Uterus (tissue), 3 donors: ENCODE measurements at regions not wholly inside any gene's neighbourhood (a gene's known extent, or its start where the extent isn't known, plus 50 kb on each side); places are given as distances from the start of the nearest gene placed in this dataset.
"Not testable (repeated sequence)": the region's sequence is repeated elsewhere in the genome, so short reads cannot be mapped to it uniquely, and the experiment has no call there.

ENCODE experiments used
- DNase-seq, 2 donors: peaks; one replicate each; pipeline ENCODE4 v3.0.0-alpha.2; 2019 to 2020
- H3K27ac ChIP-seq, 2 donors: fragments of 200-600 bp; sonication (generic); 1 replicate in 1 of 2; 2 replicates in 1 of 2; pipeline ENCODE4 v1.5.1; 2016 to 2018
- H3K27me3 ChIP-seq, 2 donors: fragments of 200-600 bp; sonication (generic); one replicate each; pipeline ENCODE4 v1.5.1; 2018 to 2019; ENCODE audit warnings: control low read depth in 1 of 2
- H3K36me3 ChIP-seq, 2 donors: fragments of 200-600 bp; sonication (generic); one replicate each; pipeline ENCODE4 v1.5.1; 2019; ENCODE audit warnings: control low read depth in 1 of 2
- H3K4me1 ChIP-seq, 2 donors: fragments of 200-600 bp; sonication (generic); one replicate each; pipeline ENCODE4 v1.5.1; 2018 to 2019; ENCODE audit warnings: control low read depth in 1 of 2
- H3K4me3 ChIP-seq, 2 donors: fragments of 200-600 bp; sonication (generic); 1 replicate in 1 of 2; 2 replicates in 1 of 2; pipeline ENCODE4 v1.5.1; 2018 to 2019; ENCODE audit warnings: mild to moderate bottlenecking in 1 of 2
- H3K9me3 ChIP-seq, 2 donors: fragments of 200-600 bp; sonication (generic); one replicate each; pipeline ENCODE4 v1.5.1; 2019; ENCODE audit warnings: control low read depth in 1 of 2
- POLR2A ChIP-seq, 2 donors: fragments of 450-650 bp; IDR thresholded peaks; one replicate each; pipeline ENCODE4 v1.6.1; 2016; ENCODE audit warnings: antibody characterized with exemption in 2 of 2, mild to moderate bottlenecking in 1 of 2, moderate library complexity in 1 of 2
- intact Hi-C: fragments of 100-400 bp; cut with DNase I; formaldehyde crosslinking; loops from one replicate; pipeline ENCODE4 v1.15.1; 2023; ENCODE audit warnings: low total_unique reads
- TF ChIP-seq, protein P1 (sequence below), 4 experiments: fragments of 200-600 bp in 2 of 4; fragments of 450-650 bp in 2 of 4; sonication (generic) in 2 of 4; IDR thresholded peaks; one replicate each; pipeline ENCODE4 v1.5.1; 2016 to 2019; ENCODE audit warnings: antibody characterized with exemption in 4 of 4, mild to moderate bottlenecking in 2 of 4, moderate library complexity in 1 of 4
- donor health status: DM: yes; HTN: yes; CAD: no.

DNA sequence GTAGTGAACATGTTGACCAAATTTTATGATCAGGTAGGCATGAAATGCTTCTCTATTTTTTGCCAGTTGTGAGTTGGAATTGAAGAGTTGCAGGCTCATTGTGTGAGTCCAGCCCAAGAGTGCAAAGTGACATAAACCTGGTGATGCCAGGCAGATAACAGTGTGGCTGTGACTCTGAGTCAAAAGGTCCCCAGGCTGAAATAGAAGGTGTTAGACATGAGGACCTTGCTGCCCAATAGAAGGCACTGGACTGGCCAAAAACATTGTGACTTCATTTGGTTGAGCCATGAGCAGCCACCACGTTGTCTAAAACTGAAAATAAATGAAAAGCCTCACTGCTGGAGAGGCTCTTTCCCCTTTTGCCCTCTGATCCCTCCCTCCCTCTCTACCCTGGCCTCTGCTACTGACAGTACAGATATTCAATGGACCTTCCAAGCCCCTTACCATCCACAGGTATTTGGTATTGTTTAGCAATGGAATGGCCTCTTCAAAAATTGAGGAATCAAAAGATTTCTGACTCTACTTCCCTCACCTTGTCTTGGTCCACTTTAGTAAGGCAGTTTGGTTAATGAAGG is 67.8 kb upstream of the ABCD3 start:
- intact Hi-C loops: no loop called here
- DNase-seq: no peak
- no peak overlapping the region for H3K4me3 ChIP-seq
- no peak overlapping the region for H3K27ac ChIP-seq
- TF ChIP-seq, protein P1, sequence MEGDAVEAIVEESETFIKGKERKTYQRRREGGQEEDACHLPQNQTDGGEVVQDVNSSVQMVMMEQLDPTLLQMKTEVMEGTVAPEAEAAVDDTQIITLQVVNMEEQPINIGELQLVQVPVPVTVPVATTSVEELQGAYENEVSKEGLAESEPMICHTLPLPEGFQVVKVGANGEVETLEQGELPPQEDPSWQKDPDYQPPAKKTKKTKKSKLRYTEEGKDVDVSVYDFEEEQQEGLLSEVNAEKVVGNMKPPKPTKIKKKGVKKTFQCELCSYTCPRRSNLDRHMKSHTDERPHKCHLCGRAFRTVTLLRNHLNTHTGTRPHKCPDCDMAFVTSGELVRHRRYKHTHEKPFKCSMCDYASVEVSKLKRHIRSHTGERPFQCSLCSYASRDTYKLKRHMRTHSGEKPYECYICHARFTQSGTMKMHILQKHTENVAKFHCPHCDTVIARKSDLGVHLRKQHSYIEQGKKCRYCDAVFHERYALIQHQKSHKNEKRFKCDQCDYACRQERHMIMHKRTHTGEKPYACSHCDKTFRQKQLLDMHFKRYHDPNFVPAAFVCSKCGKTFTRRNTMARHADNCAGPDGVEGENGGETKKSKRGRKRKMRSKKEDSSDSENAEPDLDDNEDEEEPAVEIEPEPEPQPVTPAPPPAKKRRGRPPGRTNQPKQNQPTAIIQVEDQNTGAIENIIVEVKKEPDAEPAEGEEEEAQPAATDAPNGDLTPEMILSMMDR (IDR thresholded peaks at IDR 0.05): no peak
- TF ChIP-seq POLR2A (IDR thresholded peaks at IDR 0.05): no peak
- H3K27me3 ChIP-seq: no peaks in the 10 kb centered on the region
- no peaks in the 10 kb centered on the region for H3K9me3 ChIP-seq
- no peaks in the 10 kb centered on the region for H3K4me1 ChIP-seq
- no peaks in the 10 kb centered on the region for H3K36me3 ChIP-seq

DNA sequence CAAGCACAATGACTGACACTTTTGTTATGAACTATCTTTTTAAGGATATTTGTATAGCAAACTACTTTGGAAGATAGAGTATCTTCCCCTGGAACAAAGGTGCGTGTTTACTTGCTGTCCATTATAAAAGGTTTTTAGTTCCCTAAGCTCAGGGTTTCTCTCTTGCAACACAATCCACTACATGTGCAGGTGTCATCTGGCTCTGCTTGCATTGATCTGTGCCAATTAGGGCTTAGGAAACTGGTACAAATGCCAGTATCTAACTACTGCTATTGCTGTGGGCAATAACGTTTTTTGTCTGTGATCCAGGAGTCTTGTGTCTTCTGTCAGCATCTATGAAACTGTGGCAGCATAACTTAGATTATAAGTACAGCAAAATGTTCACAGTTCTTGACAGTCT is 68.3 kb upstream of the ABCD3 start:
- intact Hi-C loops: no loop called here
- no peaks in the 10 kb centered on the region for H3K27me3 ChIP-seq
- H3K36me3 ChIP-seq: no peaks in the 10 kb centered on the region
- H3K4me1 ChIP-seq: no peaks in the 10 kb centered on the region
- no peak overlapping the region for H3K4me3 ChIP-seq
- no peak for DNase-seq
- H3K9me3 ChIP-seq: no peaks in the 10 kb centered on the region
- TF ChIP-seq, protein P1 (IDR thresholded peaks at IDR 0.05): no peak
- TF ChIP-seq POLR2A (IDR thresholded peaks at IDR 0.05): no peak
- H3K27ac ChIP-seq: no peak overlapping the region

DNA sequence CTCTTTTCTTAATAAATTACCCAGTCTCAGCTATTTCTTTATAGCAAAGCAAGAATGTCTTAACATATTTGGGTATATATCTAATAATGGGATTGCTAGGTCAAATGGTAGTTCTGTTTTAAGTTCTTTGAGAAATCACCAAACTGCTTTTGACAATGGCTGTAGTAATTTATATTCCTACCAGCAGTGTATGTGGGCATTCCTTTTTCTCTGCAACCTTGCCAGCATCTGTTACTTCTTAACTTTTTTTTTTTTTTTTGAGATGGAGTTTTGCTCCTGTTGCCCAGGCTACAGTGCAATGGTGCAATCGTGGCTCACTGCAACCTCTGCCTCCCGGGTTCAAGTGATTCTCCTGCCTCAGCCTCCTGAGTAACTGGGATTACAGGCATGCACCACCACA is 69.8 kb upstream of the ABCD3 start:
- DNase-seq, H3K4me1 ChIP-seq, H3K27me3 ChIP-seq, H3K4me3 ChIP-seq, intact Hi-C loops, H3K27ac ChIP-seq, H3K36me3 ChIP-seq, H3K9me3 ChIP-seq: not testable (repeated sequence)

DNA sequence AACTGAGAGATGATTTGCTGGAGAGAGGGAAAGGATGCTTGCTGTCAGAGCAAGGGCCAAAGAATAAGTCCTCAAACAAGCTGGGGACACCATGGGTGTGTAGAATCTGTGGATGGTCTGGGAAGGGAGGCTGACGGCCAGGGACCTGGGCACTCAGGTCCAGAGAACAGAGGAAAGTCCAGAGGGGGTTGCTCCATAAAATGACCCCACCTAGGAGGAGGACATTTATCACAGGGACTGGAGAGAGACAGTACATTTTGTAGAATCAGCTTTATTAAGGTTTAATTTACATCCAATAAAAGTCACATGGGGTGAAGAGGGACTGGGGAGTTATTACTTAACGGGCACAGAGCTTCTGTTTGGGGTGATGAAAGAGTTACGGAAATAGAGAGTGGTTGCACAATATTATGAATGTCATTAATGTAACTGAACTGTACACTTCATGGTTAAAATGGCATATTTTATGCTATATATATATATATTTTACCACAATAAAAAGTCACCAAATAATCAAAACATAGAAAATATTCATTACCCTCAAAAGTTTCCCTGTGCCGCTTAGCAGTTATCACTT is 73.0 kb upstream of the ABCD3 start:
- TF ChIP-seq, protein P1 (IDR thresholded peaks at IDR 0.05): no peak
- no peak for TF ChIP-seq POLR2A (IDR thresholded peaks at IDR 0.05)
- H3K27ac ChIP-seq: no peak overlapping the region
- no peaks in the 10 kb centered on the region for H3K9me3 ChIP-seq
- no peak overlapping the region for H3K4me3 ChIP-seq
- intact Hi-C loops: no loop called here
- H3K4me1 ChIP-seq: no peaks in the 10 kb centered on the region
- no peak for DNase-seq
- no peaks in the 10 kb centered on the region for H3K27me3 ChIP-seq
- H3K36me3 ChIP-seq: no peaks in the 10 kb centered on the region

DNA sequence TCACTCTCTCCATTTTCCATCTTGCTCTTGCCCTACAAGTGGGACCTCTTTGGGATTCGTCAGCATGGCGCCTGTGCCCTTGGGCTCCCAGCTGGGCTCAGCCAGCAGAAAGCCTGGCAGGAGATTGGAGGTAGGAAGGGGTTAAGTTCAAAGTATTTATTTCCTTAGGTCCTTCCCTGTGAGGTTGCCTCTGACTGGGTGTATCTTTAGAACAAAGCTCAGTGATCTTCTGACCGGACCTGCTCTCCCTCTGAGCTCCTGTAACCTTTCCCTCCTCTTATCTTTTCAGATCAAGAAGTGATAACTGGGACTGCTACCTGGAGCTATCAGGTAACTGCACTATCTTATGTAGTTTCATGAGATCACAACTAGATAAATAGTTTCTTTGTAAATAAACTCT is 75.8 kb upstream of the ABCD3 start:
- intact Hi-C loops: no loop called here
- H3K27ac ChIP-seq: no peak overlapping the region
- TF ChIP-seq, protein P1 (IDR thresholded peaks at IDR 0.05): no peak
- TF ChIP-seq POLR2A (IDR thresholded peaks at IDR 0.05): no peak
- H3K27me3 ChIP-seq: no peaks in the 10 kb centered on the region
- no peaks in the 10 kb centered on the region for H3K4me1 ChIP-seq
- no peaks in the 10 kb centered on the region for H3K36me3 ChIP-seq
- H3K9me3 ChIP-seq: no peaks in the 10 kb centered on the region
- no peak for DNase-seq
- no peak overlapping the region for H3K4me3 ChIP-seq
